ENCODE measurements at regions not wholly inside any gene's neighbourhood (a gene's known extent, or its start where the extent isn't known, plus 50 kb on each side); places are given as distances from the start of the nearest gene placed in this dataset.
"Not testable (repeated sequence)": the region's sequence is repeated elsewhere in the genome, so short reads cannot be mapped to it uniquely, and the experiment has no call there.

- DNase-seq: no peak
Observed at GRCh38 chr6:69466979-69467570, 329.7 kb downstream of the LMBRD1 start.

DNA sequence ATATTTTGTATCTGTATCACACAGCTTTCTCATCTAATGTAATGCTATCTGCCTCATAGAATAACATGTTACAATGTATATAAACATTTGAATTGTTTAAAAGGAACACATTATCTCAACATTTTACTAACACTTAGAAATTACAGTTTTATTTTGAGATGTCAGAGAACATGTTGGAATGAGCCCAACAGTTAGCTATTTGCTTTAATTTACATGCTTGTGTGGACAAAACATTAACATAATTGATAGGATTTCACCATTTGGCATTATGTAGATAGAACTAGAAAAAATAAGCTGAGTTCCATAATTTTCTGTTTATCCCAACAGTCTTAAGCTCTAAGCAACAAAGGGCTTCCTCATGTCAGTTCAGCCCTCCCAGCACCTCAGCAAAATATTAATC is 330.9 kb downstream of the LMBRD1 start:
- DNase-seq: no peak

GRCh38 chr6:69456086-69456485 is 340.7 kb downstream of the LMBRD1 start:
- DNase-seq: no peak

GRCh38 chr6:69454619-69455018 is 342.2 kb downstream of the LMBRD1 start:
- DNase-seq: not testable (repeated sequence)

GRCh38 chr6:69450493-69450892 is 346.3 kb downstream of the LMBRD1 start:
- DNase-seq: not testable (repeated sequence)

- no peak for DNase-seq
Observed at GRCh38 chr6:69449887-69450286, 346.9 kb downstream of the LMBRD1 start.
